ENCODE measurements at regions not wholly inside any gene's neighbourhood (a gene's known extent, or its start where the extent isn't known, plus 50 kb on each side); places are given as distances from the start of the nearest gene placed in this dataset.

DNA sequence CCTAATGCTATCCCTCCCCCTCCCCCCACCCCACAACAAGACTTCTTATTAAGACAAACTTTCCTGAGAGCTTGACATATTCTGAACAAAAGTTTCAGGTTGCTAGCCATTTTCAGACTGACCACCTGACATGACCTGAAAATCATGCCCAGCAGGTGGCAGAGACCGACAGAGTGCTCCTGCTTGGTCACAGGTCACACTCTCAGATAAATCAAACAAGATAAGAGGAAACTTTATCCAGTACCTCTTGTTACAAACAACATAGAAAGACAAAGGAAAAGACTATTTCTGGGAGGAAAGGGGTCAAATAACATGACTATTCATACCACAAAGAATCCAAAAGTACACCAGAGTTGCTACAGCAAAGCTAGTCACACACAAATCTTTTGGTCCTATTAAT is 107.4 kb downstream of the TMEM200C start:
- Histone ChIP-seq H3K27me3 (no peaks in the 10 kb centered on the region), H3K27ac (no peak overlapping the region), H3K9me3 (no peaks in the 10 kb centered on the region), H3K36me3 (no peaks in the 10 kb centered on the region), H3K4me3 (no peak overlapping the region), H3K4me1 (no peaks in the 10 kb centered on the region)
- intact Hi-C loops (cut with DNase I): no loop called here
- TF ChIP-seq, protein P1, sequence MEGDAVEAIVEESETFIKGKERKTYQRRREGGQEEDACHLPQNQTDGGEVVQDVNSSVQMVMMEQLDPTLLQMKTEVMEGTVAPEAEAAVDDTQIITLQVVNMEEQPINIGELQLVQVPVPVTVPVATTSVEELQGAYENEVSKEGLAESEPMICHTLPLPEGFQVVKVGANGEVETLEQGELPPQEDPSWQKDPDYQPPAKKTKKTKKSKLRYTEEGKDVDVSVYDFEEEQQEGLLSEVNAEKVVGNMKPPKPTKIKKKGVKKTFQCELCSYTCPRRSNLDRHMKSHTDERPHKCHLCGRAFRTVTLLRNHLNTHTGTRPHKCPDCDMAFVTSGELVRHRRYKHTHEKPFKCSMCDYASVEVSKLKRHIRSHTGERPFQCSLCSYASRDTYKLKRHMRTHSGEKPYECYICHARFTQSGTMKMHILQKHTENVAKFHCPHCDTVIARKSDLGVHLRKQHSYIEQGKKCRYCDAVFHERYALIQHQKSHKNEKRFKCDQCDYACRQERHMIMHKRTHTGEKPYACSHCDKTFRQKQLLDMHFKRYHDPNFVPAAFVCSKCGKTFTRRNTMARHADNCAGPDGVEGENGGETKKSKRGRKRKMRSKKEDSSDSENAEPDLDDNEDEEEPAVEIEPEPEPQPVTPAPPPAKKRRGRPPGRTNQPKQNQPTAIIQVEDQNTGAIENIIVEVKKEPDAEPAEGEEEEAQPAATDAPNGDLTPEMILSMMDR (IDR thresholded peaks at IDR 0.05): no peak
- DNase-seq (no peak), ATAC-seq (no peak)

GRCh38 chr18:5779922-5780321 is 115.4 kb downstream of the TMEM200C start:
- H3K9me3 ChIP-seq: no peaks in the 10 kb centered on the region
- intact Hi-C loops (cut with DNase I): no loop called here
- DNase-seq: no peak
- no peak overlapping the region for H3K27ac ChIP-seq
- TF ChIP-seq, protein P1 (IDR thresholded peaks at IDR 0.05): no peak
- no peaks in the 10 kb centered on the region for H3K4me1 ChIP-seq
- no peak for ATAC-seq
- H3K36me3 ChIP-seq: no peaks in the 10 kb centered on the region
- no peak overlapping the region for H3K4me3 ChIP-seq
- no peaks in the 10 kb centered on the region for H3K27me3 ChIP-seq

DNA sequence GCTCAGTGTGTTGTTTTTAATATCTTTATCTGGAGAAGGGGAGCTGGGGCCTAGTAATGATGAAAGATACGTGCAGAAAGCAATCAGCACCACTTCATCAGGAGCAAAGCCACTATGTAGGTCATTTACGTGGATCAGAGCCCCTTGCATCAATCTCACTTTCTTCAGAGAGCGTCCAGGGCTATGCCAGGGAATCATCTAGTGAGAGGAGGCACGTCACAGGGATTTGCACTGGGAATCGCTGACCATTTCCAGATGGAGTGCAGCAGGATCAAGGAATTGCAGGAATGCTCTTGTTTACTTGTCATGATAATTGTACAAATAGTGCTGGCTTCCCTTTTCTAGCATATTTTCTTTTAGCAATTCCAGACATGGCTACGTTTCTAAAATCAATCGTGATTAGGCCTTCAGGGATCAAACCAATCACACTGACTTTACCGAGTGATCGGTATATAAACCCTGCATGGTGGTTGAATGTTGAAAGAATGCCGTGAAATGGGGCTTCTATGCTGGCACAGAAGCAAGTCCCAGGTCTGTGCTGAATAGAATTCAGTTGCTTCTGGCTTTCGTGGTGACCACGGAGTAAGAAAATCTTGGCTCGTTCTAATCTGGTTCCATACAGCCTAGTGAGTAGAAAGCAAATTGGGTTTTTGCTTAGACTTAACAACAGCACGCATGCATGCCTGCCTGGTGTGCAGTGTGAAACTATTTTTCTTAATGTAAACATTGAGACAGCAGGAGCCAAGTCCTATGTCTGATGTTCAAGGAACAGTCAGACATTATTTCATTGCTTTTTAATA is 122.8 kb downstream of the TMEM200C start:
- ATAC-seq: peak; percentile 59
- Histone ChIP-seq H3K4me3 (no peak overlapping the region), H3K36me3 (no peaks in the 10 kb centered on the region), H3K27me3 (no peaks in the 10 kb centered on the region), H3K4me1 (no peaks in the 10 kb centered on the region), H3K27ac (no peak overlapping the region), H3K9me3 (no peaks in the 10 kb centered on the region)
- DNase-seq: no peak
- TF ChIP-seq, protein P1 (IDR thresholded peaks at IDR 0.05): no peak
- intact Hi-C loops (cut with DNase I): no loop called here

DNA sequence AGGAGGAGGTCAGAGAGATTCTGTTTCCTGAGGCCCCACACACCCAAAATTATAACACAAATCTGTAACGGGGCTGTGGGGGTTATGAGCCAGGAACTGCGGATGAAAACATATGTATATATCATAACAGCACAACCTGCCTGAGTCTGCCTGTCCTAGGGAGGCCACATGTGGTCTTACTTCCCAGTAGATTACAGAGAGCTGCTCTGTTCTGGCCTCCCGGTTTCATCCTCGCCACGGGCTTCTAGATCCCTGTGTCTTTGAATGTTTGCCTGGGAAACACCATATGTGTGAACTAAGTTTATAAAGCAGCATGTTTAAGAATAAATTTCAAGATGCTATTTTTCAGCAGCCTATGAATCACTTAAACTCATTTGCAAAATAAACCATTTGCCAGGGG is 124.0 kb downstream of the TMEM200C start:
- no peak for ATAC-seq

DNA sequence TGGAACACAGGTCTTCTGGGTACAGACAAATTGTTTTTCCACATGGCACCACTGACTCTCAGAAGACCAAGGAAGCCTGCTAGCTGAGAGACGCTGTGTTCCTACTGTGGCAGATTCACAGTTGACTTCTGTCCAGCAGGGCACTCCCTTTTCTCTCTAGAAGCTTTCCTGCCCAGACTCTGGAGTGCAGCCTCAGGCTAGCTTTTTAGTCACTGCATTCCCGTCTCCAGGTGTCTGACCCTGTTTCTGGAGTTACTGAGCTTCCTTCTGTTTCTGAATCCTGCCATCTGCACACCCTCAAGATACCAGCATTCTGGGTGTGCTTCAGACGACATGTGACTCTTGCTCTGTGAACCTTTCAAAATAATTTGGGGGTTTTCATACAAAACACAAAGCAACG is 125.1 kb downstream of the TMEM200C start:
- no peak overlapping the region for H3K4me3 ChIP-seq
- no peaks in the 10 kb centered on the region for H3K4me1 ChIP-seq
- intact Hi-C loops (cut with DNase I): no loop called here
- TF ChIP-seq, protein P1 (IDR thresholded peaks at IDR 0.05): no peak
- DNase-seq (no peak), ATAC-seq (no peak)
- H3K27me3 ChIP-seq: no peaks in the 10 kb centered on the region
- no peaks in the 10 kb centered on the region for H3K9me3 ChIP-seq
- H3K27ac ChIP-seq: no peak overlapping the region
- H3K36me3 ChIP-seq: no peaks in the 10 kb centered on the region

More for the DNA sequence above, 124.0 kb downstream of the TMEM200C start:
- Histone ChIP-seq H3K4me3 (no peak overlapping the region), H3K27ac (no peak overlapping the region), H3K9me3 (no peaks in the 10 kb centered on the region), H3K27me3 (no peaks in the 10 kb centered on the region), H3K36me3 (no peaks in the 10 kb centered on the region), H3K4me1 (no peaks in the 10 kb centered on the region)
- intact Hi-C loops (cut with DNase I): no loop called here
- no peak for DNase-seq
- TF ChIP-seq, protein P1 (IDR thresholded peaks at IDR 0.05): no peak
